GM21447 (cell line): ENCODE measurements at regions not wholly inside any gene's neighbourhood (a gene's known extent, or its start where the extent isn't known, plus 50 kb on each side); places are given as distances from the start of the nearest gene placed in this dataset.
A peak's percentile ranks its signal among the peaks of the same experiment; 100 is the strongest.

Experiments
- ATAC-seq: cut with Tn5 transposase; IDR thresholded peaks from one replicate; pipeline ENCODE4 v1.9.1; 2021; ENCODE audit not compliant: unreplicated experiment

DNA sequence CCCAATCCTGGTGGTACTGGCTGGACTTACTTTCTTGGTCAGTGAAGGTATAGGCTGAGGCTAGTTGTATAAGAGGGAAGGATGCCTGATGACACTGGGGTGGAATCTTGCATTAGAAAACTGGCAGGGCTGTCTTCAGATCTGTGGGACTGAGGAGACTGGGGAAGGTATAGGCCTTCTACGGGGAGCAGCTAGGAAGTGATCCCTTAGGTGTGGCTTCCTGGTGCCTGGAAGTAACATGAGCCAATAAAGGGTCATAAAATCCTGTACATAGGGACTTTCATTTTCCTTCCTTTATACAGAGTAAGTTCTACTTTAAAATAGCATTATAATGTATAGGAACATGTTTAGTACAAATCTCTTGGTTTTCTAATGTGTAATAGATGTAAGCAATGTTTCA, 716.8 kb downstream of the LRFN5 start:
- no peak for ATAC-seq

GRCh38 chr14:42322531-42323284, 716.0 kb downstream of the LRFN5 start:
- no peak for ATAC-seq

DNA sequence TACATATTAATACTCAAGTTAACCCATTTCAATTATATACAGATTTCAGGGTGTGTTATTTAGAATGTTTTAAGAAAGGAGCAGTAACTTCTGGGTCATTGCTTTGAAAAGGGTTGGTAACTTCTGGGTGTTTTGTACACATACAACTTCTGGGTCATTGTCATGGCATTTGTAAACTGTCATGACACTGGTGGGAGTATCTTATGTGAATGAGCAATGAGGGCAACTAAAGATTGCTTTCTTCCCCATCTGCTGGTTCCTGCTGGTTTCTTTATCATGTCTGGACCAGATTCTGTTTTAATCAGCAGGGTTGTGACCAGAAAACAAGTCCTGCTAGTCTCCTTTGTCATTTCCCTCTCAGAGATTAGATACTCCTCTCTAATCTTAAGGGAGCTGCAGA, 713.3 kb downstream of the LRFN5 start:
- ATAC-seq: no peak

DNA sequence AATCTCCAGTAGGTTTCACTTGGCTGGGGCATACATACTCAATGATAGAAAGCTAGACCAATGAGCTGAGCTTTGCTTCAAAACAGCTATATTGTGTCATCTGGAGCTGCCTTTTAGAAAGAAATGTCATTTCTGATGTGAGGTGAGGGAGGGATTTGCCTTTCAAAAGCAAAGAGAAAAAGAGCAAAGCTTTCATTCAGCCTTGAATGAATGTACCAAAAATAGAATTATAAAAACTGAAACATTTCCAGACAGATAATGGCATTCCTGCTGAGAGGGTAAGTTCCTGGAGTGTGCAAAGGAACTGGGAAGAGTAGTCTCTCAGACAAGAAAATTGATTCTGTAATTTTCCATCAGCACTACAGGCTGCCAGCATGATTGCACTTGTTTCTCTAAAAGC, 710.0 kb downstream of the LRFN5 start:
- no peak for ATAC-seq

GRCh38 chr14:42311876-42312275, 705.2 kb downstream of the LRFN5 start:
- no peak for ATAC-seq

- ATAC-seq: no peak
Observed at GRCh38 chr14:42307239-42307825, 700.7 kb downstream of the LRFN5 start.

DNA sequence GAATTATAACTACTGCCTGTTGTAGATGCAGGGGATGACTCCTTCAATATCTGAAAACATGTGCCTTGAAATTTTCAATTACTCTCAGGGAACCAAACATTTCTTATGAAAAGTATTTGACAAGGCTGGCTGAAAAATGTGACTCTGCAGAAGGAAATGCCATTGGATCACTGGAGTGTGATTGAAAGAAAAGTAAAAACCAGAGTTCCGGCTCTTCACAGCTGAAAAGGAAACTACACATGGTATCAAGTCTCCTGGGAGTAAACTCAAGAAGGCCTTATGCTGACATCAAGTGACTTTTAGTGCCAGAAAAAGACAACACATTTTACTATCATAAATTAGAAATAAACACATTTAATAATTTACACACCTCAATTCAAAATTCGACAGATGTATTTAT, 693.0 kb downstream of the LRFN5 start:
- no peak for ATAC-seq

DNA sequence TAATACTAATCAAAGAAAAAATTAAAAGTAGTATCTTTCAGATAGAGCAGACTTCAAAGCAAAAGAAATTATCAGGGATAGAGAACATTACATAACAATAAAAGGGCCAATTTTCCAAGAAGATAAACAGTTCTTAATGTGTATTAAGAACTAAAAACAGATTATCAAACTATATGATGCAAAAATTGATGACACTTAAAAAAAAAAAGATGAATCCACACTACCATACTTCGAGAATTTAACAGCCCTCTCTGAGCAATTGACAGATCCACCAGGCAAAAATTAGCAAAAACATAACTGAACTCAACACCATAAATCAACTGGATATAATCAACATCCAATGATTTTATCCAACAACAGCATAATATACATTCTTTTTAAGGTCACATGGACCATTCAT, 686.5 kb downstream of the LRFN5 start:
- ATAC-seq: no peak

DNA sequence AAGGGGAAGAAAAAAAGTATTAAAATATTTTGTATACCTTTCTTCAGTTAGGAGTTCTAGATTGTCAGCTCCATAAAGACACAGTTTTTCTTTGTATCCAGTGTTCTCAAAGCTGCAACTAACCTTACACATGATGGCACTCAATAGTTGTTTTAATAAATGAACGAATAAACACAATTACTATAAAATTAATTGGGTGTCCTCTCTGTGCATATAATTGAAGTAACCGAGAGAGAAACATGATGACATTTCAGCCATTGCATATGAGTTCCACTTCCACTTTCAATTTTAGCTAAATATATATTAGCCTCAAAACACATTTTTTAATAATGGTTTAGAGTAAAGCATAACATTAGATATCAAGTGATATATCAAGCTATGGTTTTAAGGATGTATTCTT, 671.2 kb downstream of the LRFN5 start:
- no peak for ATAC-seq

DNA sequence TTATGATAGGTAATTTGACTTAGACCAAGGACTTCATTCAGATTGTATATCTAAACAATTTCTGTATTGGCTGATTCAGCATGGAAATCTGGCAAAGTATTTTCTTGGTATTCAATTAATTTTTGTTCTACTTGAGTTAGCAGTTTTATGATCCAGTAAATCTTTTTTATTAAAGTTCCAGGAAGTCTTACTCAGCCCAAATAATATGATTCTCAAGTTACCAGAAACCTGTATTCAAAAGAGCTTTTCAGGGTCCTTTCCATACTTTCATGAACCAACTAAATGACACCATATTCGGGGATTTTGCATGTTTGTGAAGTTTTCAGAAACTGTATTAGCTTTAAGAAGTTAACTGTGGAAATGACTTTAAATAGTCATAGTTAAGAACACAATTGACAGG, 662.6 kb downstream of the LRFN5 start:
- ATAC-seq: no peak

DNA sequence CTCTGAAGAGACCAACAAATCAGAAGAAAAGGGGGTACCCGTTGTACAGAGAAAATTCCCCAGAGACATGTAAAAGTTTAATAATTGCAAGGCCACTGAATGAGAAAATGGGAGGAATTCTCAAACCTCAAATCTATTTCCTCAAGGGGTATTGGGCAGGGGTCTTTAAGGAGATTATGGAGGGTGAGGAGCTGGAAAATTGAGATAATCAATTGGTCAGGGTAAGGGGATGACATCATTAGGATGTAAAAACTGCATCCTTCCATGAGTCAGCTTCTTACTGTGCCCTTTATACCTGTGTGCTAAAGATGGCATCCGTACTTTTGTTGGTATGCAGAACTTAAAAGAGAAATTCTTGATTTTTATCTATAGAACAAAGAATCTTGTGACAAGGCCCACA, 641.5 kb downstream of the LRFN5 start:
- no peak for ATAC-seq

- no peak for ATAC-seq
Observed at GRCh38 chr14:42241101-42241500, 634.4 kb downstream of the LRFN5 start.

DNA sequence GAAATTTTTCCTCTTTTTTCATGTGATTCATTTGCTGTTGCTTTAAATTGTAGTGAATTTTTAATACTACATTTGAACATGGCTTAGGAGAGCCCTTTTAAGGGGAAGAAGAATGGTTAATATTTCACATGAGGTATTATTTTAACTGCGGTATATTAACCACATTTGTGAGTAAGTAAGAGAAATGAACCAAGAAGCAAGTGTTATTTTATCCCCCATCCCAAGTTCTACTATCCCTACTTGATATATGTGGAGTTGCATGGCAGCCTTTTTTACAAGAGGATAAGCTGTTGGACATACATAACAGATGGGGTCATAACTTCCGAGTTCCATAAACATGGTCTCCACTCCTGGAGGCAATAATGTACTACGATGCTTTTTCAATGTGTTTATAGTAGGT, 623.3 kb downstream of the LRFN5 start:
- no peak for ATAC-seq

DNA sequence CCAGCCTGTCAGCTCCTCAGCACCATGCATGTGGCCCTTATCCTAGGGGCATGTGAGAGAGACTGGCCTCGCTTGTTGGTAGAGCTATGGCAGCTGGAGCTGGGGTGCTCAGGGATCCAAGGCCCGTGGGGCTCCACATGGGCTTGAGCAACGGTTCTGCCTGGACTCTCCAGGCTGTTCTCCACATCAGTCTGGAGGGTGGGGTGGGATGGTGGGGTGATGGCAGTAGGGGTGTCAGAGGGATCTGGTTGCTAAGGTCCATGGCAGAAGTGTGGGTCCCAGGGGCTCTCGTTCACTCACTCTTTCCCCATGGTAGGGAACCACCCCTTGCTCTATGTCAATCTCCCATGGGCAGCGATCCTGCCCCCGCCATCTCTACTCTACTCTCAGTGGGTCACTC, 622.6 kb downstream of the LRFN5 start:
- ATAC-seq: no peak

GRCh38 chr14:42228611-42229010, 621.9 kb downstream of the LRFN5 start:
- no peak for ATAC-seq

DNA sequence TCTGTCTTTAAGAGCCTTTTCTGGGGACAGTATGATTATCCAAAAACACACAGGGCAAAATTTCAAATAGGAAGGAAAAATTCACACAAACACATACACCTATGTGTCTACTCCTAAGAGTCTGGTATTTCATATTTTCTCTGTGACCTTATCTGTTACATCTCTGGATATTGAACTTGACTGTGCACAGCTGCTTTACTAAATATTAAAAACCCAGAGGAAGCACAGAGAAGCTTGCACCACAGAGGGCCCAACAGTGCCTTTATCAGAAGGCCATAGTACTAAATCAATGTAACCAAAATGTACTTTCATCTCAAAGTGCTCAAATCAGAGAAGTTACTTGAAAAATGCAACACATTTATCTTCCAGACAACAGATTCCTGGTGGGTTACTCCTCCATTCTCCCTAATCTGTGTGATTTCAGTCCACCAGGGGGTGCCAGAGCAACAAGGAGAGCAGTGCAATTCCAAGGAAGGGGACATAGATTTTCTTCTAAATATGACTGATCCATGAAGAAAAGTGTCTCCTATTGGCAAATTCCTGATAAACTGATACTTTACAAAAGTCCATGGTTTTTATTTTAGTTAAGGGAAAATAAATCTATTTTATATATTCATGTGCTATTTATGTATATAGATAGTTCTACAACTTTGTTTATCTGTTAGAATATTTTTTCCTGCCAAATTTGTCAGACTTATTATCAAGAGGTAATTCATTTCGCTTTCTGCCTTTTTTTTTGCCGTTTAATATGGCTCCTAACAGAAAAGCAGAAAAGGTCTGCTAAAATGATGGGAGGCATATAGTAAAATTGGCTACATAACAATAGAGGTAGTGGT, 617.6 kb downstream of the LRFN5 start:
- no peak for ATAC-seq

GRCh38 chr14:42222924-42223471, 616.3 kb downstream of the LRFN5 start:
- ATAC-seq: peak; percentile 91

- ATAC-seq: no peak
Observed at GRCh38 chr14:42214981-42215491, 608.4 kb downstream of the LRFN5 start.

DNA sequence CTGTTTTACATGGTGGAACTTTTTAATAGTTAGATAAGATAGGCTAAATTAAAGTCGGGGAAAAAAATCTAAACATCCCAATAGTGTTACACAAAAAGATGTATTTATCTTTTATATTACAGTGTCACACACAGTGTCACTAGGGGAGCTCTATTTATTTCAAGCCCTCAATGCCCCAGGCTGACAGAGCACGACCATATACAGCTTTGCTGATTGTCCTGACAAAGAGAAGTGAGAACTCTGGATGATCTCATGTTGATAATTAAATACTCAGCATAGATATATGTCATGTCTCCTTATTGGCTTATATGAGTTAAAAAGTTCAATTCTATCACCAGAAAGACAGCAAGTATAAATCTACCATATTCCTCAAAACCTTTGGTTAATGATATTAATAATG, 594.3 kb downstream of the LRFN5 start:
- ATAC-seq: no peak

DNA sequence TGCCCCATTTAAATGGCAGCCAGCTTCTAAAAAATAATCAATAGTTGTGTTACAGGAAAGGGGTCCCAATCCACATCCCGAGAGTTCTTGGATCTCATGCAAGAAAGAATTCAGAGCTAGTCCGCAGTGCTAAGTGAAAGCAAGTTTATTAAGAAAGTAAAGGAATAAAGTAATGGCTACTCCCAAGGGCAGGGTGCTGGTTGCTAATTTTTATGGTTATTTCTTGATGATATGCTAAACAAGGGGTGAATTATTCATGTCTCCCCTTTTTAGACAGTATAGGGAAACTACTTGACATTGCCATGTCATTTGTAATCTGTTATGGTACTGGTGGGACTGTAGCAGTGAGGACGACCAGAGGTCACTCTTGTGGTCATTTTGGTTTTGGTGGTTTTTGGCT, 591.3 kb downstream of the LRFN5 start:
- ATAC-seq: no peak
